Endothelial cell (in vitro differentiated cells): ENCODE measurements at regions not wholly inside any gene's neighbourhood (a gene's known extent, or its start where the extent isn't known, plus 50 kb on each side); places are given as distances from the start of the nearest gene placed in this dataset.

Experiments
- DNase-seq: peaks from one replicate; pipeline ENCODE4 v3.0.0; 2021; ENCODE audit warnings: low spot score
- H3K27ac Mint-ChIP-seq: one replicate; pipeline ENCODE4 v1.8.0; 2021; ENCODE audit warnings: mixed read lengths, inconsistent platforms; ENCODE audit not compliant: unreplicated experiment
- H3K27me3 Mint-ChIP-seq: one replicate; pipeline ENCODE4 v1.8.0; 2021; ENCODE audit warnings: mild to moderate bottlenecking, moderate library complexity, mixed read lengths, inconsistent platforms; ENCODE audit not compliant: unreplicated experiment
- H3K36me3 Mint-ChIP-seq: one replicate; pipeline ENCODE4 v1.8.0; 2021; ENCODE audit warnings: mild to moderate bottlenecking, low read depth, mixed read lengths, inconsistent platforms; ENCODE audit not compliant: unreplicated experiment
- H3K4me1 Mint-ChIP-seq: one replicate; pipeline ENCODE4 v1.8.0; 2021; ENCODE audit warnings: mild to moderate bottlenecking, mixed read lengths, inconsistent platforms; ENCODE audit not compliant: unreplicated experiment
- H3K4me3 Mint-ChIP-seq: one replicate; pipeline ENCODE4 v1.8.0; 2021; ENCODE audit warnings: mild to moderate bottlenecking, mixed read lengths, inconsistent platforms; ENCODE audit not compliant: unreplicated experiment
- H3K9me3 Mint-ChIP-seq: one replicate; pipeline ENCODE4 v1.8.0; 2021; ENCODE audit warnings: mixed read lengths, inconsistent platforms; ENCODE audit not compliant: unreplicated experiment
- CTCF ChIP-seq: fragments of 200-600 bp; sonication (generic); IDR thresholded peaks from one replicate; pipeline ENCODE4 v1.5.0; 2021; ENCODE audit warnings: antibody characterized with exemption; ENCODE audit not compliant: unreplicated experiment

GRCh38 chr6:139763468-139764210 lies 389.2 kb upstream of the CITED2 start:
- no peaks in the 10 kb centered on the region for H3K4me1 Mint-ChIP-seq
- H3K4me3 Mint-ChIP-seq: no peak overlapping the region
- TF ChIP-seq CTCF: no peak
- no peaks in the 10 kb centered on the region for H3K36me3 Mint-ChIP-seq
- no peak overlapping the region for H3K27ac Mint-ChIP-seq
- H3K27me3 Mint-ChIP-seq: peaks cover 1% of the 10 kb centered on the region
- DNase-seq: no peak
- no peaks in the 10 kb centered on the region for H3K9me3 Mint-ChIP-seq

DNA sequence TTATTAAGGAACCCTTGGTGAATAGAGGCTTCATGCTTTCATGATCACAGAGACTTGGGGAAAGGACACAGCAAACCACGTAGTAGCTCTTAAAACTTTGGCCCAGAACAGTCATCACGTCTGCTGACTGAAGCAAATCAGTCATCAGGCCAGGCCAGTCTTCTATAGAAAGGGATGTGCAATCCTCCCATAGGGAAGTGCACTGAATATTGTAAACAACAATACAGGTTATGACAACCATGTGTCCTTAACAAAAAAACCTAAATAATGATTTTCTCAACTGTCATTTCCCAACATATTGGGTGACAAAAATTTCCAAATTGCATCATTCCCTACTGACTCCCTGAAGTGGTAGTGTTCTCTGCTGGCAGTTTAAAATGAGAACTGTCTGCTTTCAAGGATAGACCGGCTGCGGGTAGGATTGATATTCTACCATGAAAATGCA lies 388.2 kb upstream of the CITED2 start:
- Mint-ChIP-seq H3K36me3 (no peaks in the 10 kb centered on the region), H3K9me3 (no peaks in the 10 kb centered on the region), H3K4me1 (no peaks in the 10 kb centered on the region), H3K27ac (no peak overlapping the region), H3K27me3 (peaks cover 1% of the 10 kb centered on the region), H3K4me3 (no peak overlapping the region)
- DNase-seq: no peak
- no peak for TF ChIP-seq CTCF

- no peak for TF ChIP-seq CTCF
These were observed 385.7 kb upstream of the CITED2 start for GRCh38 chr6:139760128-139760527.

DNA sequence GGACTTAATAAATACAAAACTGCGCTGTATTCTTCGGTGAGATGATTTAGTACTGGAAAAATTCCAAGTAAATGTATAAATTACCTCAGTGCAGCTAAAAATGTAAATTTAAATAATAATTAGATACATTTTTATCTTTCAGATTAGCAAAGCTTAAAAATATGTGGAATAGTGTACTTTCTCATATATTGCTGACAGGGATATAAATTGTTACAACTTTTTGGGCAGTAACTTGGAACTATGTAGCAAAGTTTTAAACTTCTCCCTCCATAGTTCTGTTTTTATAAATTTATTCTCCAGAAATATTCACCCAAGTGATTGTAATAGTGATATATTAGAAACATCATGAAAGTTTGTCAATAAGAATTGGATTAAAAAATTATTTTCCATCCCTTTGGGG lies 384.6 kb upstream of the CITED2 start:
- no peaks in the 10 kb centered on the region for H3K9me3 Mint-ChIP-seq
- no peaks in the 10 kb centered on the region for H3K36me3 Mint-ChIP-seq
- DNase-seq: no peak
- no peak overlapping the region for H3K4me3 Mint-ChIP-seq
- H3K4me1 Mint-ChIP-seq: no peaks in the 10 kb centered on the region
- no peak overlapping the region for H3K27ac Mint-ChIP-seq
- TF ChIP-seq CTCF: no peak
- H3K27me3 Mint-ChIP-seq: peaks cover 2% of the 10 kb centered on the region

More at GRCh38 chr6:139760128-139760527, 385.7 kb upstream of the CITED2 start:
- Mint-ChIP-seq H3K27me3 (peaks cover 3% of the 10 kb centered on the region), H3K4me1 (no peaks in the 10 kb centered on the region), H3K4me3 (no peak overlapping the region), H3K27ac (no peak overlapping the region), H3K36me3 (no peaks in the 10 kb centered on the region), H3K9me3 (no peaks in the 10 kb centered on the region)
- DNase-seq: no peak

- Mint-ChIP-seq H3K27ac (no peak overlapping the region), H3K36me3 (no peaks in the 10 kb centered on the region), H3K4me3 (no peak overlapping the region), H3K4me1 (no peaks in the 10 kb centered on the region), H3K27me3 (peaks cover 2% of the 10 kb centered on the region), H3K9me3 (no peaks in the 10 kb centered on the region)
- no peak for TF ChIP-seq CTCF
- no peak for DNase-seq
These were observed 383.8 kb upstream of the CITED2 start for GRCh38 chr6:139758209-139758611.
